ENCODE measurements at regions not wholly inside any gene's neighbourhood (a gene's known extent, or its start where the extent isn't known, plus 50 kb on each side); places are given as distances from the start of the nearest gene placed in this dataset.

DNA sequence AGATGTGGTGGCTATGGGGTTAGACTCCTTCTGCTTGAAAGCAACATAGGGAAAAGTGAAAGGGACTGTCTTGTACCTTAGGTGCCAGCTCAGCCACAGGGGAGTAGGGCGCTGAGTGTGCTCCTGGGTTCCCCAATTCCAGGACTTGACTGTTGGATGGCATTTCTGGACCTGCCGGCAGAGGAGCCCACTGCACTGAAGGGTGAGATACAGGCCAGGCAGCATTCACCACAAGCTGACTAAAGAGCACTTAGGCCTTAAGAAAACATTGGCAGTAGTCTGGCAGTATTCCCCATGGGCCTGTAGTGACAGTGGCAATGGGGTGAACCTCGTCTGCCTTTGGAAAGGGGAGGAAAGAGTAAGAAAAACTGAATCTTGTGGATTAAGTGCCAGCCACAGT is 67.1 kb upstream of the TMTC2 start:
- ChIA-PET POLR2A (ENCODE audit: unreplicated experiment) (no interaction called here), CTCF (no interaction called here)
- no peak overlapping the region for H2BK120ac ChIP-seq (ENCODE audit: low read depth, low read length)
- no peak overlapping the region for H2BK20ac ChIP-seq (ENCODE audit: low read depth, low read length)
- H4K91ac ChIP-seq (ENCODE audit: insufficient read depth, low read depth, low read length): no peak overlapping the region
- H3K23ac ChIP-seq (ENCODE audit: low read depth, low read length): no peak overlapping the region
- DNase-seq: no peak
- H2BK15ac ChIP-seq (ENCODE audit: low read depth, low read length): no peak overlapping the region
- H3K56ac ChIP-seq (ENCODE audit: extremely low read depth, insufficient read depth, low read length): no peak overlapping the region
- H4K5ac ChIP-seq (ENCODE audit: low read depth, low read length): no peak overlapping the region
- H2AK5ac ChIP-seq (ENCODE audit: low read depth, low read length): no peak overlapping the region
- BruUV-seq (replicated peaks): no TSS peak
- H3K4me1 ChIP-seq (ENCODE audit: control insufficient read depth, insufficient read depth, low read length): no peaks in the 10 kb centered on the region
- no peak overlapping the region for H3K4me2 ChIP-seq (ENCODE audit: low read depth, low read length)
- H3K27me3 ChIP-seq (ENCODE audit: control insufficient read depth, insufficient read depth, low read length): no peaks in the 10 kb centered on the region
- dilution Hi-C loops (cut with HindIII; ENCODE audit: low sequenced_read_pairs, unreplicated experiment): no loop called here
- H3K4me3 ChIP-seq (ENCODE audit: insufficient read depth, low read depth, low read length): no peak overlapping the region
- H3K36me3 ChIP-seq (ENCODE audit: control insufficient read depth, insufficient read depth, low read length): no peaks in the 10 kb centered on the region
- H2BK5ac ChIP-seq (ENCODE audit: low read depth, low read length, poor library complexity, severe bottlenecking): no peak overlapping the region
- no peak overlapping the region for H3K4ac ChIP-seq (ENCODE audit: low read depth, low read length)
- H3K9me1 ChIP-seq (ENCODE audit: insufficient read depth, low read length): no peaks in the 10 kb centered on the region
- H3K9ac ChIP-seq (ENCODE audit: low read depth, low read length): no peak overlapping the region
- no peak overlapping the region for H3K18ac ChIP-seq (ENCODE audit: low read depth, low read length)
- WGBS, 2 experiments (ENCODE audit: extremely low coverage in 2 of 2, insufficient read length in 1 of 2): 63% methylated on average over 1 of the region's 3 CpGs; no CpG with 5 or more reads in 1 of the 2 experiments
- no peaks in the 10 kb centered on the region; the same call in 1 of the 2 replicates for H3K9me3 ChIP-seq (ENCODE audit: control insufficient read depth, insufficient read depth, low read length)
- no peaks in the 10 kb centered on the region for H3K79me1 ChIP-seq (ENCODE audit: low read depth in 1 of 2, low read length in 2 of 2)
- H3K27ac ChIP-seq (ENCODE audit: insufficient read depth, low read length): no peak overlapping the region
- H3K14ac ChIP-seq (replicated peaks; ENCODE audit: low read depth, low read length): no peak overlapping the region
- ATAC-seq (ENCODE audit: low read depth): no peak
- no peak overlapping the region for H2AFZ ChIP-seq (replicated peaks; ENCODE audit: low read length, poor library complexity)
- no peak overlapping the region for H4K8ac ChIP-seq (ENCODE audit: low read depth in 2 of 2, low read length in 2 of 2)
- no peak overlapping the region for H2AK9ac ChIP-seq (replicated peaks; ENCODE audit: low read depth, low read length, poor library complexity)
- in situ Hi-C loops (cut with MboI; ENCODE audit: low sequenced_read_pairs): no loop called here
- TF ChIP-seq RAD21 (IDR thresholded peaks at IDR 0.05; ENCODE audit: low read length): no peak
- no peak for TF ChIP-seq SMC3 (IDR thresholded peaks at IDR 0.05; ENCODE audit: low read depth, low read length)
- TF ChIP-seq MXI1 (IDR thresholded peaks at IDR 0.05; ENCODE audit: borderline replicate concordance, low read depth, low read length): no peak
- no peak for TF ChIP-seq RFX5 (IDR thresholded peaks at IDR 0.05; ENCODE audit: low read depth, low read length)
- no peak for TF ChIP-seq MAFK (IDR thresholded peaks at IDR 0.05; ENCODE audit: low read depth, low read length)
- no peak for TF ChIP-seq MAZ (IDR thresholded peaks at IDR 0.05; ENCODE audit: borderline replicate concordance, low read depth, low read length)
- H4K20me1 ChIP-seq (ENCODE audit: insufficient read depth, low read length): no peaks in the 10 kb centered on the region
- intact Hi-C loops (cut with micrococcal nuclease): no loop called here
